ENCODE measurements at regions not wholly inside any gene's neighbourhood (a gene's known extent, or its start where the extent isn't known, plus 50 kb on each side); places are given as distances from the start of the nearest gene placed in this dataset.
"Not testable (repeated sequence)": the region's sequence is repeated elsewhere in the genome, so short reads cannot be mapped to it uniquely, and the experiment has no call there.

GRCh38 chr1:146416642-146417041, 187.8 kb upstream of the NOTCH2NLA start:
- TF ChIP-seq EZH2 (IDR thresholded peaks at IDR 0.05; ENCODE audit: borderline replicate concordance, low read depth, low read length, severe bottlenecking); CTCF (IDR thresholded peaks at IDR 0.05; ENCODE audit: extremely low read depth in 1 of 2, insufficient read depth in 1 of 2, low read depth in 1 of 2, low read length in 2 of 2): not testable (repeated sequence)
